ENCODE measurements at regions not wholly inside any gene's neighbourhood (a gene's known extent, or its start where the extent isn't known, plus 50 kb on each side); places are given as distances from the start of the nearest gene placed in this dataset.

DNA sequence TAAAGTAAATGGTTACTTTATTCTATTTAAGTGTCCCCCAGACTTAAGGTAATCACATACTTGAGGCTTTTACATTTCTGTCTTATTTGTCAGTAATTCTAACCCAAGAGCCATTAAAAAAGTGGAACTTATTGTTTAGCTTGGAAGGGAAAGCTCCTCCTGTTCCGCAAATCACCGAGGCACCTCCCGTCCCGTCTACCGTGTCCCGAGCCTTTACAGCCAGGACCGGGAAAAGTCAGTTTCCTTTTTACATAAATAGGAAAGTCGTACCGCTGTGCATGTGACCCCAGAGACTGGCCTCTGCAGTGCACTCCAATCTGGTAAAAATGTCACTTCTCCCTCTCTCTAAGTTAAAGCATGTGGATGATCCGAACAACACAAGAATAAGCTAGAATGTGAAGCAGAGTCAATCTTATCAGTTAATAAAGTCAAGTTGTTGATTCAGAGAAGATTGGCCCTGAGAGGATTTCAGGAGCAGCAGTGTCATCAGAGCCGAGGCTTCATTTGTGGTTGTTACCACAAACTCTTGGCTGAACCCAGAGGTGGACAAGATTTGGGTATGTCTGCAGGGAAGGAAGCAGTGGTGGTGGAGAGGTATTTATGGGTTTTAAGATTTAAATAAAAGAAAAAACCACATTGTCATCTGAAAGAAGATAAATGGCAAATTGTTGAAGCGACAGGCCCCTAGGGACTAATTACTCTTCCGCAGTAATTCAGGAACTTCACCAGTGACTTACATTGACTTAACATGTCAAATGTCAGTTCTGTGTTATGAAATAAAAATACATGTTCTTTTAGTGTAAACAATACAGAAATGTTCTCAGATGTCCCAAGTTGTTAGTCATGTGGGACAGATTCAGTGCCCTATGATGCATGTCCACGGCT, 316.6 kb upstream of the ZNF32 start:
- H3K4me1 Mint-ChIP-seq, result peaks cover 6 to 18% (median 8%) of the 10 kb centered on the region in 3 donors
- peaks cover 15 to 21% of the 10 kb centered on the region in 2 donors for H3K27me3 Mint-ChIP-seq
- POLR2A ChIA-PET, result no interaction called here
- Histone ChIP-seq H3K9me3 (no peaks in the 10 kb centered on the region), H3K27me3 (replicated peaks in 1 of 2; ENCODE audit: control insufficient read depth in 2 of 2, extremely low read depth in 1 of 2, insufficient read depth in 2 of 2, low read length in 1 of 2) (peaks cover 2 to 28% of the 10 kb centered on the region in 2 experiments), H3K27ac (ENCODE audit: low read length) (no peak overlapping the region), H3K4me3 (ENCODE audit: control insufficient read depth in 1 of 2, extremely low read depth in 1 of 2, low read length in 1 of 2) (no peak overlapping the region), H3K36me3 (ENCODE audit: control insufficient read depth in 2 of 2, extremely low read depth in 1 of 2, insufficient read depth in 1 of 2, low read length in 1 of 2) (no peaks in the 10 kb centered on the region), H3K4me1 (ENCODE audit: control insufficient read depth in 1 of 2, extremely low read depth in 1 of 2, insufficient read depth in 2 of 2, low read length in 2 of 2) (no peaks in the 10 kb centered on the region)
- 3% methylated on average over 3 of the region's 14 CpGs for WGBS (ENCODE audit: insufficient coverage)
- CTCF ChIA-PET, result no interaction called here
- H3K36me3 Mint-ChIP-seq, result no peaks in the 10 kb centered on the region
- DNase-seq (no peak), ATAC-seq (replicated peaks in 1 of 4) (no peak)
- no peak overlapping the region for H3K27ac Mint-ChIP-seq
- no peak overlapping the region for H3K4me3 Mint-ChIP-seq
- no peaks in the 10 kb centered on the region for H3K9me3 Mint-ChIP-seq

DNA sequence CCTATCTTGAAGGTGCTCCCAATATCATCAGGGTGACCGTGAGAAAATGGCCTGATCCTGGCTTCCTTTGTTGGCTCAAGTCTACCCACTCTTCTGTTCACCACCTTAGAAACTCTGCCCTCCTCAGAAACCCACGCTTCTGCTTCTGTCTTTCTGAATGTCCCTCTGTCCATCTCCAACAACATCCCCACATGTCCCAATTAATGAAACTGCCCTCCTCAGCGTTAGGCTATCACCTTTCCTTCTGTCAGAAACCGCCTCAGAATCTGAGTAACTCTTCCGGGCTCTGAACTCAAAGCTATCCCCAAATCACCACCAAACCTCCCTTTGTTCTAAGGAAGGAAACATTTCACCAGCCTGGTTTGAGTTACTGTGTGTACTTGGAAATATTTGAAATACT, 315.8 kb upstream of the ZNF32 start:
- Histone ChIP-seq H3K4me3 (ENCODE audit: control insufficient read depth in 1 of 2, extremely low read depth in 1 of 2, low read length in 1 of 2) (no peak overlapping the region), H3K27ac (ENCODE audit: low read length) (no peak overlapping the region), H3K9me3 (no peaks in the 10 kb centered on the region), H3K4me1 (ENCODE audit: control insufficient read depth in 1 of 2, extremely low read depth in 1 of 2, insufficient read depth in 2 of 2, low read length in 2 of 2) (no peaks in the 10 kb centered on the region), H3K36me3 (ENCODE audit: control insufficient read depth in 2 of 2, extremely low read depth in 1 of 2, insufficient read depth in 1 of 2, low read length in 1 of 2) (no peaks in the 10 kb centered on the region), H3K27me3 (replicated peaks in 1 of 2; ENCODE audit: control insufficient read depth in 2 of 2, extremely low read depth in 1 of 2, insufficient read depth in 2 of 2, low read length in 1 of 2) (peaks cover 2 to 23% of the 10 kb centered on the region in 2 experiments)
- peaks cover 15 to 21% of the 10 kb centered on the region in 2 donors for H3K27me3 Mint-ChIP-seq
- peaks cover 6 to 18% (median 8%) of the 10 kb centered on the region in 3 donors for H3K4me1 Mint-ChIP-seq
- CTCF ChIA-PET, result no interaction called here
- DNase-seq (no peak), ATAC-seq (replicated peaks in 1 of 4) (no peak)
- H3K36me3 Mint-ChIP-seq, result no peaks in the 10 kb centered on the region
- WGBS (ENCODE audit: insufficient coverage), result 59% methylated on average over 2 of the region's 5 CpGs
- H3K4me3 Mint-ChIP-seq, result no peak overlapping the region
- POLR2A ChIA-PET, result no interaction called here
- H3K27ac Mint-ChIP-seq, result no peak overlapping the region
- no peaks in the 10 kb centered on the region for H3K9me3 Mint-ChIP-seq

DNA sequence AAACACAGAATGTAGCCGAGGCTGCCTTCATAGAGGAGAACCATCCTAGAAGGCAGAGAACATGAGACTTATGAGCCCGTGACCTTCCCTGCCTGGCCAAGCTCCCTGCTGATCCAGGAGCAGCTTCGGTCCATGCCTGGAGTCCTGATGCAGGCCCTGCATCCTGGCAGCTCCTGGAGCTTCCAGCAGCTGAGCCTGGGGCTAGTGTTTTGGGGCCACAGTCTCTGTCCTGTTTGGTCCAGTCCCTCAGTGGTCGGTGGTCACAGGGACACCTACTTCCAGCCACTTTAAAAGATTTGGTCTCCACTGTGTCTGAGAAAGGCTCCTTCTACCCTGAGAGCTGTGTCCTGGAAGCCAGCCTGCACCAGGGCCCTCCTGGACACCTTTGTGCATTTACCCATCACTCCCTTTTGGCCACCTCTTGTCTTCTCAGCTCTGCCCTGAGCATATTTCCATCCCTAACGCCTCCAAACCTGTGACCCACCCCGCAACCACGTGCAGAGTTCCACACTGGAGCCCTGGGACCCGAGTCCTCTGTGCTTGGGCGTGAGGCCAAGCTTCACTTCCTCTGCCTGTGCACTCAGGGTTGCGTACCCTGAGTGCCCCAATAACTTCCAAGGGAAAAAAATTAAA, 315.2 kb upstream of the ZNF32 start:
- Histone ChIP-seq H3K36me3 (ENCODE audit: control insufficient read depth in 2 of 2, extremely low read depth in 1 of 2, insufficient read depth in 1 of 2, low read length in 1 of 2) (no peaks in the 10 kb centered on the region), H3K4me3 (ENCODE audit: control insufficient read depth in 1 of 2, extremely low read depth in 1 of 2, low read length in 1 of 2) (no peak overlapping the region), H3K9me3 (no peaks in the 10 kb centered on the region), H3K27ac (ENCODE audit: low read length) (no peak overlapping the region), H3K27me3 (replicated peaks in 1 of 2; ENCODE audit: control insufficient read depth in 2 of 2, extremely low read depth in 1 of 2, insufficient read depth in 2 of 2, low read length in 1 of 2) (peaks cover 2 to 24% of the 10 kb centered on the region in 2 experiments), H3K4me1 (ENCODE audit: control insufficient read depth in 1 of 2, extremely low read depth in 1 of 2, insufficient read depth in 2 of 2, low read length in 2 of 2) (no peaks in the 10 kb centered on the region)
- no peak for DNase-seq
- Mint-ChIP-seq H3K4me3 (no peak overlapping the region), H3K27ac (no peak overlapping the region), H3K27me3 (peaks cover 15 to 21% of the 10 kb centered on the region in 2 donors), H3K9me3 (no peaks in the 10 kb centered on the region), H3K36me3 (no peaks in the 10 kb centered on the region), H3K4me1 (peaks cover 6 to 18% (median 8%) of the 10 kb centered on the region in 3 donors)
- CTCF ChIA-PET, result interaction anchor here in 1 of 2 donors (0.5 kb wide), 1 partner anchor 43 kb away, joined by 3 read pairs; no protein-coding TSS in a partner anchor
- POLR2A ChIA-PET, result no interaction called here
- 44% methylated on average over 9 of the region's 10 CpGs for WGBS (ENCODE audit: insufficient coverage)
- ATAC-seq (replicated peaks in 1 of 4), result no peak

DNA sequence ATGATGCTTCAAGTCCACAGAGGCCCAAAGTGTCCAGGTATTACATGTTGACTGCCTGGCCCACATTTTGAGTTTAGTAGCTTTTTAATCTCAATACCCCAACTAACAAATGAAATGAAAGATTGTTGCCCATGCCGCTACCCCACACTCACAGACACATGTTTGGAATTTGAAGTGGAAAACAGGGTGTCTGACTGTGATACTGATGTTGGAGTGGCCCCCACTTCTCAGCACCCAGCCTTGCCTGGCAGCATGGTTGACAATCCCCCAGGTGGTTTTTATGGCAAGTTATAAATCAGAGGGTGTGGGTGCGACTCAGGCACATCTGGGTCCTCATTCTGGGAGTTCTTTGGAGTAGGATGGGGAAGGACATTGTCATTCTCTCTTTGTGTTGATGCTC, 314.7 kb upstream of the ZNF32 start:
- H3K4me3 Mint-ChIP-seq, result no peak overlapping the region
- no peaks in the 10 kb centered on the region for H3K9me3 Mint-ChIP-seq
- Histone ChIP-seq H3K27ac (ENCODE audit: low read length) (no peak overlapping the region), H3K4me3 (ENCODE audit: control insufficient read depth in 1 of 2, extremely low read depth in 1 of 2, low read length in 1 of 2) (no peak overlapping the region), H3K36me3 (ENCODE audit: control insufficient read depth in 2 of 2, extremely low read depth in 1 of 2, insufficient read depth in 1 of 2, low read length in 1 of 2) (no peaks in the 10 kb centered on the region), H3K4me1 (ENCODE audit: control insufficient read depth in 1 of 2, extremely low read depth in 1 of 2, insufficient read depth in 2 of 2, low read length in 2 of 2) (no peaks in the 10 kb centered on the region), H3K9me3 (no peaks in the 10 kb centered on the region), H3K27me3 (replicated peaks in 1 of 2; ENCODE audit: control insufficient read depth in 2 of 2, extremely low read depth in 1 of 2, insufficient read depth in 2 of 2, low read length in 1 of 2) (peaks cover 2 to 24% of the 10 kb centered on the region in 2 experiments)
- ChIA-PET POLR2A (interaction anchor here in 1 of 2 donors (0.6 kb wide), 1 partner anchor 20 kb away, joined by 3 read pairs; no protein-coding TSS in a partner anchor), CTCF (no interaction called here)
- WGBS (ENCODE audit: insufficient coverage), result 100% methylated on average over 1 of the region's 2 CpGs
- no peaks in the 10 kb centered on the region for H3K36me3 Mint-ChIP-seq
- peaks cover 15 to 21% of the 10 kb centered on the region in 2 donors for H3K27me3 Mint-ChIP-seq
- ATAC-seq (replicated peaks in 1 of 4), result no peak
- peaks cover 6 to 18% (median 8%) of the 10 kb centered on the region in 3 donors for H3K4me1 Mint-ChIP-seq
- DNase-seq, result no peak
- H3K27ac Mint-ChIP-seq, result no peak overlapping the region

DNA sequence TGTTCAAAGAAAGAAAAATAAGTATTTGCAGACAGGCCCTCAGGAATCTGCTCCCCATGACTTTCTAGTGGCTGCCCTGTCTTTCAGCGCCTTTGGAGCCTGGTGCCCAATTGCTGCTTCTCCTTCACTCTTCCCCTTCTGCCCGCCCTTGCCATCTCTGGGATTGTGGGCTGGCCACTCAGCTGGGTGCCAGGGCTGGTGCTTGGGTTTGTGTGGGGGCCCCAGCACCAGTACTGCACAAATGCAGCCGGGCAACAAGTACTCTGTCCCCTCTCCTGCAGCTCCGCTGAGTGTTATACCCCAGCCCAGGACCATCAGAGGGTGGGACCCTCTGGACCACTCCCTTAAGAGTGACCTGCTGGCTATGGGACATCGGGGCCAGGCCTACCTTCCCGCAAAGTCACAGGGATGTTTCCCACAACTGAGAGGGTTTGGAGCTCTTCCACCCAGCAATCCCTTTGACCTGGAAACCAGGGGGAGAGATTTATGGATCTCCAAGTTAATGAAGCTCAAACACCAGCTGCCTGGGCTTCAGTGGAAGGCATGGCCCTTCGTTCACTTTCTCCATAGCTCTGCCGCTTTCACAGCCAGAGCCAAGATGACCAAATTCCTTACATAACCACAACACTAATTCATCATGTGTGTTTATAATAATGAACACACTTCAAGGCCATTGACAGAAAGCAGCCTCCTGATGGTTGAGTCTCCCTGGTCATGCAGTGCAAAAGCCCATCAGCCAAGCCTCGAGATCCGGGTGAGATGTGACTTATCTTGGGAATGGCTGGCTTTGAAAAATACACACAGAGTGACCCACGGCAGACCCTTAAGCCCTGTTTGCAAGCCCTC, 313.9 kb upstream of the ZNF32 start:
- Histone ChIP-seq H3K4me1 (ENCODE audit: control insufficient read depth in 1 of 2, extremely low read depth in 1 of 2, insufficient read depth in 2 of 2, low read length in 2 of 2) (no peaks in the 10 kb centered on the region), H3K27ac (ENCODE audit: low read length) (no peak overlapping the region), H3K27me3 (replicated peaks in 1 of 2; ENCODE audit: control insufficient read depth in 2 of 2, extremely low read depth in 1 of 2, insufficient read depth in 2 of 2, low read length in 1 of 2) (peaks cover 2 to 24% of the 10 kb centered on the region in 2 experiments), H3K4me3 (ENCODE audit: control insufficient read depth in 1 of 2, extremely low read depth in 1 of 2, low read length in 1 of 2) (no peak overlapping the region), H3K36me3 (ENCODE audit: control insufficient read depth in 2 of 2, extremely low read depth in 1 of 2, insufficient read depth in 1 of 2, low read length in 1 of 2) (no peaks in the 10 kb centered on the region), H3K9me3 (no peaks in the 10 kb centered on the region)
- CTCF ChIA-PET, result no interaction called here
- DNase-seq, result no peak
- 92% methylated on average over 6 of the region's 11 CpGs for WGBS (ENCODE audit: insufficient coverage)
- POLR2A ChIA-PET, result interaction anchor here in 1 of 2 donors (0.6 kb wide), 2 partner anchors 21 to 138 kb away, joined by 3 read pairs; no protein-coding TSS in a partner anchor
- H3K36me3 Mint-ChIP-seq, result no peaks in the 10 kb centered on the region
- ATAC-seq (replicated peaks in 1 of 4), result no peak
- H3K9me3 Mint-ChIP-seq, result no peaks in the 10 kb centered on the region
- H3K4me3 Mint-ChIP-seq, result no peak overlapping the region
- H3K27me3 Mint-ChIP-seq, result peaks cover 15 to 22% of the 10 kb centered on the region in 2 donors
- H3K27ac Mint-ChIP-seq, result no peak overlapping the region
- H3K4me1 Mint-ChIP-seq, result peaks cover 6 to 18% (median 8%) of the 10 kb centered on the region in 3 donors
